H9 (cell line): ENCODE measurements at regions not wholly inside any gene's neighbourhood (a gene's known extent, or its start where the extent isn't known, plus 50 kb on each side); places are given as distances from the start of the nearest gene placed in this dataset.

Experiments
- DNase-seq: peaks from one replicate; pipeline ENCODE4 v3.0.0-alpha.2; 2017
- H2AFZ ChIP-seq: one replicate; pipeline ENCODE4 v1.6.1; 2013; ENCODE audit warnings: mild to moderate bottlenecking, low read length, control low read depth, moderate library complexity
- H2AK5ac ChIP-seq: 2 replicates; pipeline ENCODE4 v1.6.1; 2013; ENCODE audit warnings: low read length, control low read depth, mixed read lengths; ENCODE audit not compliant: insufficient read length
- H2BK120ac ChIP-seq: one replicate; pipeline ENCODE4 v1.6.1; 2013; ENCODE audit warnings: low read depth, mild to moderate bottlenecking, low read length, control low read depth, inconsistent platforms; ENCODE audit not compliant: poor library complexity, severe bottlenecking
- H2BK12ac ChIP-seq: 2 replicates; pipeline ENCODE4 v1.6.1; 2013; ENCODE audit warnings: low read length, control low read depth, mixed read lengths, low read depth; ENCODE audit not compliant: insufficient read length
- H2BK15ac ChIP-seq: 2 replicates; pipeline ENCODE4 v1.6.1; 2013; ENCODE audit warnings: low read depth, low read length, control low read depth
- H2BK20ac ChIP-seq: one replicate; pipeline ENCODE4 v1.6.1; 2013; ENCODE audit warnings: low read depth, mild to moderate bottlenecking, low read length, control low read depth, inconsistent platforms; ENCODE audit not compliant: poor library complexity, severe bottlenecking
- H2BK5ac ChIP-seq: 2 replicates; pipeline ENCODE4 v1.6.1; 2013; ENCODE audit warnings: low read length, control low read depth, mixed read lengths; ENCODE audit not compliant: insufficient read length
- H3K14ac ChIP-seq: 2 replicates; pipeline ENCODE4 v1.6.1; 2013; ENCODE audit warnings: low read length, control low read depth; ENCODE audit not compliant: insufficient read depth
- H3K18ac ChIP-seq: 2 replicates; pipeline ENCODE4 v1.6.1; 2013; ENCODE audit warnings: low read depth, mild to moderate bottlenecking, mixed read lengths, low read length, control low read depth; ENCODE audit not compliant: insufficient read length
- H3K23ac ChIP-seq: 2 replicates; pipeline ENCODE4 v1.6.1; 2013; ENCODE audit warnings: low read length, control low read depth, mixed read lengths, low read depth; ENCODE audit not compliant: insufficient read length
- H3K23me2 ChIP-seq: 2 replicates; pipeline ENCODE4 v1.6.1; 2013; ENCODE audit warnings: low read depth, mild to moderate bottlenecking, mixed read lengths, low read length, control low read depth; ENCODE audit not compliant: insufficient read length, poor library complexity, severe bottlenecking
- H3K27ac ChIP-seq: 2 replicates; pipeline ENCODE4 v1.5.1; 2013; ENCODE audit warnings: low read length, control low read depth, mixed read lengths, low read depth; ENCODE audit not compliant: insufficient read length
- H3K27me3 ChIP-seq: 2 replicates; pipeline ENCODE4 v1.6.1; 2013; ENCODE audit warnings: low read length, control low read depth, inconsistent platforms; ENCODE audit not compliant: insufficient read depth
- H3K4ac ChIP-seq: 2 replicates; pipeline ENCODE4 v1.6.1; 2013; ENCODE audit warnings: low read depth, mild to moderate bottlenecking, control low read depth, inconsistent platforms, low read length, moderate library complexity
- H3K4me1 ChIP-seq: 2 replicates; pipeline ENCODE4 v1.6.1; 2013; ENCODE audit warnings: low read length, control low read depth, inconsistent platforms; ENCODE audit not compliant: insufficient read depth
- H3K4me2 ChIP-seq: 2 replicates; pipeline ENCODE4 v1.6.1; 2013; ENCODE audit warnings: low read length, control low read depth, mixed read lengths; ENCODE audit not compliant: insufficient read length, insufficient read depth
- H3K56ac ChIP-seq: 2 replicates; pipeline ENCODE4 v1.6.1; 2013; ENCODE audit warnings: low read depth, mild to moderate bottlenecking, mixed read lengths, low read length, control low read depth; ENCODE audit not compliant: insufficient read length
- H3K79me1 ChIP-seq: 2 replicates; pipeline ENCODE4 v1.6.1; 2013; ENCODE audit warnings: low read depth, mild to moderate bottlenecking, moderate library complexity, low read length, control low read depth, inconsistent platforms; ENCODE audit not compliant: insufficient read depth, poor library complexity, severe bottlenecking
- H3K79me2 ChIP-seq: 2 replicates; pipeline ENCODE4 v1.6.1; 2013; ENCODE audit warnings: low read length, control low read depth, inconsistent platforms; ENCODE audit not compliant: insufficient read depth
- H3K9ac ChIP-seq: 2 replicates; pipeline ENCODE4 v1.6.1; 2013; ENCODE audit warnings: low read length, control low read depth, mixed read lengths; ENCODE audit not compliant: insufficient read length; ENCODE audit errors: extremely low read depth
- H3K9me3 ChIP-seq: one replicate; pipeline ENCODE4 v1.6.1; 2013; ENCODE audit warnings: low read depth, low read length, inconsistent platforms; ENCODE audit not compliant: control insufficient read depth
- H3T11ph ChIP-seq: one replicate; pipeline ENCODE4 v1.6.1; 2013; ENCODE audit warnings: mild to moderate bottlenecking, low read length, control low read depth, inconsistent platforms
- H4K20me1 ChIP-seq: one replicate; pipeline ENCODE4 v1.6.1; 2013; ENCODE audit not compliant: control insufficient read depth, insufficient read length, insufficient read depth
- H4K5ac ChIP-seq: 2 replicates; pipeline ENCODE4 v1.6.1; 2013; ENCODE audit warnings: low read depth, mild to moderate bottlenecking, mixed read lengths, low read length, control low read depth; ENCODE audit not compliant: insufficient read length
- H4K8ac ChIP-seq: replicated peaks from 2 replicates; pipeline ENCODE4 v1.6.1; 2013; ENCODE audit warnings: low read length, control low read depth, mixed read lengths, low read depth; ENCODE audit not compliant: insufficient read length
- H4K91ac ChIP-seq: 2 replicates; pipeline ENCODE4 v1.6.1; 2013; ENCODE audit warnings: low read depth, mild to moderate bottlenecking, moderate library complexity, mixed read lengths, low read length, control low read depth; ENCODE audit not compliant: insufficient read length
- H3K27ac Mint-ChIP-seq, 3 experiments: 2 replicates in 2 of 3; 3 replicates in 1 of 3; pipeline ENCODE4 v1.8.0; 2020 to 2021; ENCODE audit warnings: mixed read lengths in 3 of 3, mild to moderate bottlenecking in 1 of 3, moderate library complexity in 1 of 3
- H3K27me3 Mint-ChIP-seq: 2 replicates; pipeline ENCODE4 v1.8.0; 2021; ENCODE audit warnings: low read depth, mild to moderate bottlenecking, moderate library complexity, mixed read lengths
- H3K36me3 Mint-ChIP-seq, 3 experiments: 2 replicates in 2 of 3; 3 replicates in 1 of 3; pipeline ENCODE4 v1.8.0; 2020 to 2021; ENCODE audit warnings: low read depth in 3 of 3, mixed read lengths in 3 of 3; ENCODE audit not compliant: insufficient read depth in 1 of 3
- H3K4me1 Mint-ChIP-seq, 2 experiments: 2 replicates each; pipeline ENCODE4 v1.8.0; 2020; ENCODE audit warnings: mixed read lengths in 2 of 2
- H3K4me3 Mint-ChIP-seq, 2 experiments: 2 replicates in 1 of 2; 3 replicates in 1 of 2; pipeline ENCODE4 v1.8.0; 2020 to 2021; ENCODE audit warnings: mild to moderate bottlenecking in 2 of 2, mixed read lengths in 2 of 2, moderate library complexity in 1 of 2
- H3K9me3 Mint-ChIP-seq, 2 experiments: 2 replicates in 1 of 2; 3 replicates in 1 of 2; pipeline ENCODE4 v1.8.0; 2020; ENCODE audit warnings: mild to moderate bottlenecking in 2 of 2, mixed read lengths in 2 of 2, moderate library complexity in 1 of 2
- WGBS: extraction: QIAGEN DNeasy Blood & Tissue Kit; methylation state at CpG from one replicate; pipeline ENCODE4 v1.1.7; 2013; ENCODE audit warnings: missing lambda C conversion rate, low lambda C conversion rate, mixed read lengths; ENCODE audit not compliant: insufficient read length; ENCODE audit errors: extremely low coverage; 5-methylcytosine and 5-hydroxymethylcytosine counted together
- TF ChIP-seq, protein P1 (sequence below): fragments of 200-600 bp; sonication (generic); conservative IDR thresholded peaks from 3 replicates; pipeline ENCODE4 v1.8.0; 2021; ENCODE audit warnings: antibody characterized with exemption, mild to moderate bottlenecking

DNA sequence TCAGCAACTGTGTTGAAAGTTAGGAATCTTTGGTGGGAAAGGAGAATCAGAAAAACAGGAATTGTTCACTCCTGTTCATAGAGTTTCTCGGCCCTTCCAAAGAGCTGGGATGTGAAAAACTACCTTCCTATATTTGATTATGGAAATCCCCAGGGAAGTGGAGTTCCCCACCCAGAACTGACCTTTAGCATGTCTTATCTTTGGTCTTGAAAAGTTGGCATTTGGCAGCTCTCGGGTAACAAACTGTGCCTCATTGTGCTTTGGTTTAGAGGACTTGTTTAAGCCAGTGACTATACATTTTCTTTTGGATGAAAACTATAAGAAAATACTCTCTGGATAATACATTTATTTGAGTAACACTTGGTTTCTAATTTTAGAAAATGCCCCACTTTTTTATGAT is 51.3 kb upstream of the CERS6 start:
- Mint-ChIP-seq H3K27ac (no peak overlapping the region), H3K27me3 (no peaks in the 10 kb centered on the region), H3K4me3 (no peak overlapping the region), H3K4me1 (no peaks in the 10 kb centered on the region), H3K9me3 (peaks cover 9 to 15% of the 10 kb centered on the region in 2 experiments), H3K36me3 (peaks cover 0 to 10% (median 6%) of the 10 kb centered on the region in 3 experiments; a peak in 4 of 7 replicates)
- H3K18ac ChIP-seq = no peak overlapping the region
- no peak overlapping the region for H2BK12ac ChIP-seq
- no peak for DNase-seq
- H4K91ac ChIP-seq = no peak overlapping the region
- no CpG with 5 or more reads among the region's 2 CpGs for WGBS
- no peak overlapping the region for H4K5ac ChIP-seq
- H2BK120ac ChIP-seq = no peak overlapping the region
- no peak overlapping the region for H2BK20ac ChIP-seq
- no peaks in the 10 kb centered on the region for H3K27me3 ChIP-seq
- no peak overlapping the region for H2AK5ac ChIP-seq
- no peak overlapping the region for H3K4me2 ChIP-seq
- no peak overlapping the region for H3K14ac ChIP-seq
- H3K4ac ChIP-seq = no peak overlapping the region
- no peaks in the 10 kb centered on the region for H3K23me2 ChIP-seq
- no peak overlapping the region for H3K9ac ChIP-seq
- no peak overlapping the region for H2BK5ac ChIP-seq
- no peaks in the 10 kb centered on the region for H3K79me1 ChIP-seq
- no peak overlapping the region for H2AFZ ChIP-seq
- H3K23ac ChIP-seq = no peak overlapping the region
- no peak overlapping the region for H3K27ac ChIP-seq
- H3K56ac ChIP-seq = no peak overlapping the region
- no peaks in the 10 kb centered on the region for H3K9me3 ChIP-seq
- no peaks in the 10 kb centered on the region for H3K79me2 ChIP-seq
- no peak overlapping the region for H4K8ac ChIP-seq
- H3K4me1 ChIP-seq = no peaks in the 10 kb centered on the region
- H2BK15ac ChIP-seq = no peak overlapping the region
- TF ChIP-seq, protein P1, sequence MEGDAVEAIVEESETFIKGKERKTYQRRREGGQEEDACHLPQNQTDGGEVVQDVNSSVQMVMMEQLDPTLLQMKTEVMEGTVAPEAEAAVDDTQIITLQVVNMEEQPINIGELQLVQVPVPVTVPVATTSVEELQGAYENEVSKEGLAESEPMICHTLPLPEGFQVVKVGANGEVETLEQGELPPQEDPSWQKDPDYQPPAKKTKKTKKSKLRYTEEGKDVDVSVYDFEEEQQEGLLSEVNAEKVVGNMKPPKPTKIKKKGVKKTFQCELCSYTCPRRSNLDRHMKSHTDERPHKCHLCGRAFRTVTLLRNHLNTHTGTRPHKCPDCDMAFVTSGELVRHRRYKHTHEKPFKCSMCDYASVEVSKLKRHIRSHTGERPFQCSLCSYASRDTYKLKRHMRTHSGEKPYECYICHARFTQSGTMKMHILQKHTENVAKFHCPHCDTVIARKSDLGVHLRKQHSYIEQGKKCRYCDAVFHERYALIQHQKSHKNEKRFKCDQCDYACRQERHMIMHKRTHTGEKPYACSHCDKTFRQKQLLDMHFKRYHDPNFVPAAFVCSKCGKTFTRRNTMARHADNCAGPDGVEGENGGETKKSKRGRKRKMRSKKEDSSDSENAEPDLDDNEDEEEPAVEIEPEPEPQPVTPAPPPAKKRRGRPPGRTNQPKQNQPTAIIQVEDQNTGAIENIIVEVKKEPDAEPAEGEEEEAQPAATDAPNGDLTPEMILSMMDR = no peak
- no peak overlapping the region for H3T11ph ChIP-seq
- H4K20me1 ChIP-seq = no peaks in the 10 kb centered on the region
